HG03571 (cell line): ENCODE measurements at regions not wholly inside any gene's neighbourhood (a gene's known extent, or its start where the extent isn't known, plus 50 kb on each side); places are given as distances from the start of the nearest gene placed in this dataset.

ENCODE experiments used
- ATAC-seq: cut with Tn5 transposase; IDR thresholded peaks from one replicate; pipeline ENCODE4 v1.9.1; 2021; ENCODE audit not compliant: unreplicated experiment

GRCh38 chr14:41957459-41957858, 350.8 kb downstream of the LRFN5 start:
- no peak for ATAC-seq
